Caco-2 (cell line): ENCODE measurements at regions not wholly inside any gene's neighbourhood (a gene's known extent, or its start where the extent isn't known, plus 50 kb on each side); places are given as distances from the start of the nearest gene placed in this dataset.

Source experiments
- BruUV-seq: library from RNA; stranded (reverse); fragments of 400-500 nt; replicated peaks from 2 replicates; lab custom pipeline; 2021; lab: Mats Ljungman, UMichigan
- CTCF ChIA-PET: fragments of 300-600 bp; sonication (Branson Sonifier 250); formaldehyde crosslinking; loops from one replicate; lab custom pipeline; 2022; ENCODE audit warnings: antibody characterized with exemption; lab: Charles Lee
- POLR2A ChIA-PET: fragments of 300-600 bp; sonication (Branson Sonifier 250); formaldehyde crosslinking; loops from one replicate; lab custom pipeline; 2022; ENCODE audit warnings: antibody characterized with exemption; lab: Charles Lee
- DNase-seq, 2 experiments: peaks; one replicate each; pipeline versions ENCODE4 v3.0.0 to v3.0.0-alpha.2; 2020 to 2022
- H3K27me3 ChIP-seq: replicated peaks from 2 replicates; pipeline ENCODE4 v1.6.0; 2011; ENCODE audit warnings: low read length; ENCODE audit not compliant: control insufficient read depth, insufficient read depth
- H3K36me3 ChIP-seq: 2 replicates; pipeline ENCODE4 v1.5.1; 2011; ENCODE audit warnings: low read length; ENCODE audit not compliant: control insufficient read depth, insufficient read depth
- H3K4me1 ChIP-seq: fragments of 250-450 bp; sonication (Bioruptor Pico); 2 replicates; pipeline ENCODE4 v1.5.1; 2020; ENCODE audit warnings: mild to moderate bottlenecking
- H3K4me3 ChIP-seq: 2 replicates; pipeline ENCODE4 v1.5.1; 2011; ENCODE audit warnings: low read depth, mild to moderate bottlenecking, control low read depth, low read length
- H3K9me3 ChIP-seq: fragments of 250-450 bp; sonication (Bioruptor Pico); 2 replicates; pipeline ENCODE4 v1.5.1; 2020; ENCODE audit warnings: mild to moderate bottlenecking, moderate library complexity
- H3K27ac Mint-ChIP-seq: one replicate; pipeline ENCODE4 v1.8.0; 2022; ENCODE audit warnings: mixed read lengths; ENCODE audit not compliant: unreplicated experiment
- H3K27me3 Mint-ChIP-seq: one replicate; pipeline ENCODE4 v1.8.0; 2022; ENCODE audit warnings: mixed read lengths; ENCODE audit not compliant: insufficient read depth, unreplicated experiment
- H3K36me3 Mint-ChIP-seq: one replicate; pipeline ENCODE4 v1.8.0; 2022; ENCODE audit warnings: mild to moderate bottlenecking, mixed read lengths; ENCODE audit not compliant: insufficient read depth, unreplicated experiment
- H3K4me1 Mint-ChIP-seq: one replicate; pipeline ENCODE4 v1.8.0; 2022; ENCODE audit warnings: low read depth, mixed read lengths; ENCODE audit not compliant: unreplicated experiment
- H3K4me3 Mint-ChIP-seq: one replicate; pipeline ENCODE4 v1.8.0; 2022; ENCODE audit warnings: mild to moderate bottlenecking, moderate library complexity, mixed read lengths; ENCODE audit not compliant: unreplicated experiment
- H3K9me3 Mint-ChIP-seq: one replicate; pipeline ENCODE4 v1.8.0; 2022; ENCODE audit warnings: mixed read lengths; ENCODE audit not compliant: unreplicated experiment
- CTCF ChIP-seq, 2 experiments: fragments of 200-600 bp in 1 of 2; IDR thresholded peaks; 1 replicate in 1 of 2; 2 replicates in 1 of 2; pipeline versions ENCODE4 v1.5.1 to v1.8.0; 2011 to 2022; ENCODE audit warnings: antibody characterized with exemption in 1 of 2, control low read depth in 1 of 2, inconsistent platforms in 1 of 2, low read depth in 1 of 2, low read length in 1 of 2, mild to moderate bottlenecking in 1 of 2, moderate library complexity in 1 of 2; ENCODE audit not compliant: insufficient read depth in 1 of 2, severe bottlenecking in 1 of 2, unreplicated experiment in 1 of 2
- intact Hi-C: fragments of 100-400 bp; cut with micrococcal nuclease; formaldehyde crosslinking; loops from one replicate; pipeline ENCODE4 v1.10.0; 2022; ENCODE audit not compliant: unreplicated experiment

DNA sequence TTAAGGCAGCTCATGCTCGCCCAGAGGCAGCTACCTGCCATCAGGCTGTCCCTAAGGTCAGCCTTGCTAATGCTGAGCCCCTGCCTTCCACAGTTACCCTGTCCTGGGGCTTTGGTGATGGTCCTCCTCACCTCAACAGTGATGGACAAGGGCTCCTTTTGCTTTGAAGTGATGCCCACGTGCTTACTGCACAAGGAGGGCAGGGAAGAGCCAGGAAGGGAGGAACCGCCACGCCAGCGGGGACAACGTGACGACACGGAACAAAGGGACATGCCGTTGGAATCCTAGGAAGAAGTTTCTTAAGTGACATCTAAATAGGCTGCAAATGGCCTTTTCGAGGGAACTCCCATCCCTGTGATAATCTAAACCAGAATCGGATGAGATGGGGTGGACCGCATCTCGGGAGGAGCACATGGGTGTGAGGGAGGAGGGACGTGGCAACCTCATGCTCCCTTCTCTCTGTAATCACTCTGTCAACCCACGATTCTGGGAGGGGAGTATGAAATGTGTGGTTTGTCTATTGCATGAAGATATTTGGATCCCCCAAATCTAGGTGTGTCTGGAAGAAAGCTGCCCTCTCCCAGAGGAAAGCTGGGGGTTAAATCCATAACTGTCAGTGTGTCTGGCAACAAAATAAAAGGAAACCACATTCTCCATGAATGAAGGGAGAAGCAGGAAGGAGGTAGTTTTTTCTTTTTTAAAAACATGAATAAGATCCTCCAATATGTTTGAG is 110.9 kb upstream of the IRF2BP2 start:
- ChIA-PET POLR2A (interaction anchor here (4.0 kb wide), 1 partner anchor 109 kb away, joined by 25 read pairs; no protein-coding TSS in a partner anchor), CTCF (no interaction called here)
- H3K36me3 ChIP-seq: no peaks in the 10 kb centered on the region
- H3K27me3 ChIP-seq: no peaks in the 10 kb centered on the region
- no peaks in the 10 kb centered on the region for H3K9me3 Mint-ChIP-seq
- BruUV-seq: no TSS peak
- peak overlapping the region; percentile 49 for H3K4me3 Mint-ChIP-seq
- H3K9me3 ChIP-seq: no peaks in the 10 kb centered on the region
- intact Hi-C loops: loop anchor here (5.0 kb wide), 2 partner anchors 156 to 256 kb away; no protein-coding TSS in a partner anchor
- peaks cover 6% of the 10 kb centered on the region for H3K36me3 Mint-ChIP-seq
- H3K4me3 ChIP-seq: no peak overlapping the region
- no peak for TF ChIP-seq CTCF (IDR thresholded peaks at IDR 0.05; ENCODE audit: insufficient read depth in 1 of 2, low read depth in 1 of 2, low read length in 1 of 2, severe bottlenecking in 1 of 2, unreplicated experiment in 1 of 2)
- no peak for DNase-seq
- H3K4me1 Mint-ChIP-seq: peaks cover 83% of the 10 kb centered on the region
- peak overlapping the region; percentile 86 for H3K27ac Mint-ChIP-seq
- no peaks in the 10 kb centered on the region for H3K27me3 Mint-ChIP-seq
- peaks cover 94% of the 10 kb centered on the region for H3K4me1 ChIP-seq

DNA sequence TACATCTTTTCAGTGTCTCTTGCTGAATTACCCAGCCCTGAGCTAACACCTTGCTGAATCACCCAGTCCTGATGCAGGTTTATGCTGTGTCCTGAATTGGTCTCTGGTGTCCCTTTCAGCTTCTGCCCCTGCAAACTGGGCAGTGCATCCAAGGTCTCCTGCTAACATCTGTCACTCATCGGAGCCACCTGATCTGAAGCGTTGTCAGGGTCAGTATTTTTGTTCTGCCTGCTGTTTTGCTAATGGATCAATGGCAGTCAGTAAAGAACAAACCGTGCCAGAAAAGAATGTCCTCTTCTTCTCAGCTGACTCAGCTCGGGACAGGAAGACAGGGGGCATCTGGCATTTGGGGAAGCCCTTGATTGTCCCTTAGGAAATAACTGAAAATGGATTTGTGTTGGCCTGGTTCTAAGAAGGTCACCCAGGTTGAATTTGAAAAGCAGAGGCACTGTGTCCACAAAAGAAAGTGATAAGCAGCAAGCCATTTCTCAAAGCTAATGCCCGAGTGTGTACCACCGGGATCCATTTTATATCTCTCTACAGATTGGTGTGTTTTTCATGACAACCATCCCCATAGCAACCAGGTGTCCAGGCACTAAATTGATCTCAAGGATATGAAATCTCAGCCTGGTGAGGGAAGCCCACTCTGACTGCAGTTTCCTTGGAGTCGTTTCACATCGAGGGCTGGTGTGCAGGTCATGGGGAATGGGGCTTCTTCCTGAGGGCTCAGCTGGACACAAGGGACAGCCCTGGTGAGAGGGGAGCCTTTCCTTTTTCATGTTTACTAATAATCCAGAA is 109.7 kb upstream of the IRF2BP2 start:
- Histone ChIP-seq H3K4me3 (no peak overlapping the region), H3K4me1 (peaks cover 92% of the 10 kb centered on the region), H3K36me3 (no peaks in the 10 kb centered on the region), H3K9me3 (no peaks in the 10 kb centered on the region), H3K27me3 (no peaks in the 10 kb centered on the region)
- TF ChIP-seq CTCF (IDR thresholded peaks at IDR 0.05; ENCODE audit: insufficient read depth in 1 of 2, low read depth in 1 of 2, low read length in 1 of 2, severe bottlenecking in 1 of 2, unreplicated experiment in 1 of 2): no peak
- ChIA-PET POLR2A (interaction anchor here (4.0 kb wide), 1 partner anchor 108 kb away, joined by 25 read pairs; no protein-coding TSS in a partner anchor), CTCF (no interaction called here)
- intact Hi-C loops: loop anchor here (5.0 kb wide), 2 partner anchors 158 to 258 kb away; no protein-coding TSS in a partner anchor
- Mint-ChIP-seq H3K36me3 (no peaks in the 10 kb centered on the region), H3K27me3 (no peaks in the 10 kb centered on the region), H3K4me3 (no peak overlapping the region), H3K27ac (peak overlapping the region; percentile 86), H3K9me3 (no peaks in the 10 kb centered on the region), H3K4me1 (peaks cover 90% of the 10 kb centered on the region)
- DNase-seq: no peak
- no TSS peak for BruUV-seq
